ENCODE measurements at regions not wholly inside any gene's neighbourhood (a gene's known extent, or its start where the extent isn't known, plus 50 kb on each side); places are given as distances from the start of the nearest gene placed in this dataset.

DNA sequence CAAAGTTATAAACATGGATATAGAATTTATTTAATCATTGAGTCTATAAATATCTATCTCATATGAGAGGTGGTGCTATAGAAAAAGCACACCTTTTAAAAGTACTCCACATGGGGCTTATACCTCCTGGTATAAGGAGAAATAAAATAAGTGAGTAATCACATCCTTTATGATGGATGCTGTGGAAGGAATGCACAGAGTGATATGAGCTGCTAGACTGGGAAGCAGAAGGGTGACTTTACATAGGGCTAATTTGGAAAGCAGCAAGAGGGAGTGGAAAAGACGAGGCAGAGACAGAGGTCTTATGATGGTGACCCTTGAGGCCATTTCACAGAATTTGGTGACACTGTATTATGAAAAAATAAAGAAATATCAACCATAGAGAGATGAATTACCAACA lies 59.4 kb upstream of the AHR start:
- H3K9ac ChIP-seq (ENCODE audit: low read length) = no peak overlapping the region
- no peaks in the 10 kb centered on the region for H4K20me1 ChIP-seq (ENCODE audit: insufficient read depth)
- H3K27me3 ChIP-seq (ENCODE audit: insufficient read depth, low read length) = no peaks in the 10 kb centered on the region
- no peaks in the 10 kb centered on the region for H3K36me3 ChIP-seq (ENCODE audit: control insufficient read depth in 1 of 2, insufficient read depth in 2 of 2, low read length in 2 of 2)
- peaks cover 17 to 24% of the 10 kb centered on the region in 2 experiments for H3K4me1 ChIP-seq (ENCODE audit: control insufficient read depth in 1 of 2, insufficient read depth in 2 of 2, low read length in 2 of 2)
- H3K4me3 ChIP-seq (replicated peaks in 1 of 2; ENCODE audit: low read depth in 1 of 2, low read length in 2 of 2) = no peak overlapping the region
- CTCF ChIA-PET = no interaction called here
- no peak overlapping the region for H3K4me2 ChIP-seq (ENCODE audit: low read length)
- H3K79me2 ChIP-seq (ENCODE audit: insufficient read depth, low read length) = no peaks in the 10 kb centered on the region
- no peaks in the 10 kb centered on the region for H3K9me2 ChIP-seq (ENCODE audit: insufficient read depth)
- no peak for ATAC-seq
- H3K27ac ChIP-seq (ENCODE audit: low read depth, low read length) = no peak overlapping the region
- peak overlapping the region; percentile 58 for H2AFZ ChIP-seq (ENCODE audit: low read depth, low read length, poor library complexity, severe bottlenecking)
- no peaks in the 10 kb centered on the region for H3K9me3 ChIP-seq (ENCODE audit: control insufficient read depth in 1 of 2, insufficient read depth in 1 of 2, low read depth in 1 of 2, low read length in 2 of 2)
- no peak for DNase-seq (ENCODE audit: low read depth, low spot score)
- no TSS peak for BruUV-seq (replicated peaks)
- TF ChIP-seq EZH2 (IDR thresholded peaks at IDR 0.05) (no peak), EZH2phosphoT487 (IDR thresholded peaks at IDR 0.05; ENCODE audit: borderline replicate concordance) (no peak), POLR2AphosphoS5 (IDR thresholded peaks at IDR 0.05; ENCODE audit: low read depth, low read length) (no peak), MAX (IDR thresholded peaks at IDR 0.05) (no peak), YY1 (IDR thresholded peaks at IDR 0.05; ENCODE audit: extremely low read depth, insufficient replicate concordance, low read depth, low read length) (no peak), FOSL1 (IDR thresholded peaks at IDR 0.05; ENCODE audit: low read depth) (no peak), POLR2A (IDR thresholded peaks at IDR 0.05; ENCODE audit: borderline replicate concordance, extremely low read depth, insufficient read depth, insufficient read length) (no peak), SP1 (IDR thresholded peaks at IDR 0.05; ENCODE audit: low read depth) (no peak), ZFX (IDR thresholded peaks at IDR 0.05) (no peak), TCF7L2 (IDR thresholded peaks at IDR 0.05; ENCODE audit: borderline replicate concordance, extremely low read depth, insufficient read depth, insufficient read length) (no peak), RAD21 (IDR thresholded peaks at IDR 0.05; ENCODE audit: low read depth) (no peak), SRF (IDR thresholded peaks at IDR 0.05; ENCODE audit: low read depth) (no peak), REST (IDR thresholded peaks at IDR 0.05; ENCODE audit: low read depth) (no peak), CEBPB (IDR thresholded peaks at IDR 0.05; ENCODE audit: low read depth) (no peak), JUND (IDR thresholded peaks at IDR 0.05) (no peak)
- TF ChIP-seq, protein P1, sequence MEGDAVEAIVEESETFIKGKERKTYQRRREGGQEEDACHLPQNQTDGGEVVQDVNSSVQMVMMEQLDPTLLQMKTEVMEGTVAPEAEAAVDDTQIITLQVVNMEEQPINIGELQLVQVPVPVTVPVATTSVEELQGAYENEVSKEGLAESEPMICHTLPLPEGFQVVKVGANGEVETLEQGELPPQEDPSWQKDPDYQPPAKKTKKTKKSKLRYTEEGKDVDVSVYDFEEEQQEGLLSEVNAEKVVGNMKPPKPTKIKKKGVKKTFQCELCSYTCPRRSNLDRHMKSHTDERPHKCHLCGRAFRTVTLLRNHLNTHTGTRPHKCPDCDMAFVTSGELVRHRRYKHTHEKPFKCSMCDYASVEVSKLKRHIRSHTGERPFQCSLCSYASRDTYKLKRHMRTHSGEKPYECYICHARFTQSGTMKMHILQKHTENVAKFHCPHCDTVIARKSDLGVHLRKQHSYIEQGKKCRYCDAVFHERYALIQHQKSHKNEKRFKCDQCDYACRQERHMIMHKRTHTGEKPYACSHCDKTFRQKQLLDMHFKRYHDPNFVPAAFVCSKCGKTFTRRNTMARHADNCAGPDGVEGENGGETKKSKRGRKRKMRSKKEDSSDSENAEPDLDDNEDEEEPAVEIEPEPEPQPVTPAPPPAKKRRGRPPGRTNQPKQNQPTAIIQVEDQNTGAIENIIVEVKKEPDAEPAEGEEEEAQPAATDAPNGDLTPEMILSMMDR (IDR thresholded peaks at IDR 0.05 in 2 of 3, conservative IDR thresholded peaks at IDR 0.05 in 1 of 3; ENCODE audit: borderline replicate concordance in 1 of 3, insufficient read depth in 1 of 3, low read depth in 2 of 3, low read length in 2 of 3) = no peak
- TF ChIP-seq, protein P2, sequence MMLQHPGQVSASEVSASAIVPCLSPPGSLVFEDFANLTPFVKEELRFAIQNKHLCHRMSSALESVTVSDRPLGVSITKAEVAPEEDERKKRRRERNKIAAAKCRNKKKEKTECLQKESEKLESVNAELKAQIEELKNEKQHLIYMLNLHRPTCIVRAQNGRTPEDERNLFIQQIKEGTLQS (IDR thresholded peaks at IDR 0.05) = no peak
- POLR2A ChIA-PET = no interaction called here
- intact Hi-C loops (cut with micrococcal nuclease) = no loop called here
- RAD21 ChIA-PET (ENCODE audit: low non-redundant PET in 1 of 2, low total read pairs in 2 of 2, uncharacterized antibody in 2 of 2, unreplicated experiment in 2 of 2) = no interaction called here

All from HCT116 (cell line).